Stomach smooth muscle (tissue), 2 donors: ENCODE measurements at regions not wholly inside any gene's neighbourhood (a gene's known extent, or its start where the extent isn't known, plus 50 kb on each side); places are given as distances from the start of the nearest gene placed in this dataset.

Experiments used
- H3K27ac ChIP-seq: one replicate; pipeline ENCODE4 v1.7.0; 2013; ENCODE audit warnings: mild to moderate bottlenecking, low read length, inconsistent platforms
- H3K27me3 ChIP-seq, 2 donors: one replicate each; pipeline ENCODE4 v1.7.0; 2013; ENCODE audit warnings: low read length in 2 of 2; ENCODE audit not compliant: insufficient read depth in 2 of 2, control insufficient read depth in 1 of 2
- H3K36me3 ChIP-seq, 2 donors: one replicate each; pipeline ENCODE4 v1.7.0; 2013; ENCODE audit warnings: low read length in 2 of 2; ENCODE audit not compliant: control insufficient read depth in 2 of 2, insufficient read depth in 2 of 2
- H3K4me1 ChIP-seq: one replicate; pipeline ENCODE4 v1.7.0; 2013; ENCODE audit warnings: low read length; ENCODE audit not compliant: control insufficient read depth, insufficient read depth
- H3K4me3 ChIP-seq, 2 donors: one replicate each; pipeline ENCODE4 v1.7.0; 2013; ENCODE audit warnings: low read length in 2 of 2
- H3K9ac ChIP-seq, 2 donors: one replicate each; pipeline ENCODE4 v1.7.0; 2013; ENCODE audit warnings: low read length in 2 of 2, mild to moderate bottlenecking in 1 of 2
- H3K9me3 ChIP-seq, 2 donors: one replicate each; pipeline ENCODE4 v1.7.0; 2013; ENCODE audit warnings: low read length in 2 of 2; ENCODE audit not compliant: control insufficient read depth in 2 of 2
- donor health status: healthy.
- donor health status: Pancreatic carcinoma.

GRCh38 chr7:10577866-10578374 is 395.8 kb upstream of the PHF14 start:
- Histone ChIP-seq H3K9me3 (no peaks in the 10 kb centered on the region), H3K36me3 (no peaks in the 10 kb centered on the region), H3K9ac (no peak overlapping the region), H3K4me1 (no peaks in the 10 kb centered on the region), H3K27me3 (no peaks in the 10 kb centered on the region), H3K27ac (no peak overlapping the region), H3K4me3 (no peak overlapping the region)

GRCh38 chr7:10579561-10579960 is 394.1 kb upstream of the PHF14 start:
- no peaks in the 10 kb centered on the region for H3K4me1 ChIP-seq
- no peak overlapping the region for H3K27ac ChIP-seq
- H3K9ac ChIP-seq, result no peak overlapping the region
- H3K4me3 ChIP-seq, result no peak overlapping the region
- no peaks in the 10 kb centered on the region for H3K27me3 ChIP-seq
- no peaks in the 10 kb centered on the region for H3K36me3 ChIP-seq
- no peaks in the 10 kb centered on the region for H3K9me3 ChIP-seq

GRCh38 chr7:10584886-10585285 is 388.8 kb upstream of the PHF14 start:
- Histone ChIP-seq H3K9ac (no peak overlapping the region), H3K36me3 (no peaks in the 10 kb centered on the region), H3K27ac (no peak overlapping the region), H3K4me1 (no peaks in the 10 kb centered on the region), H3K27me3 (no peaks in the 10 kb centered on the region), H3K9me3 (no peaks in the 10 kb centered on the region), H3K4me3 (no peak overlapping the region)

- Histone ChIP-seq H3K4me1 (no peaks in the 10 kb centered on the region), H3K27me3 (no peaks in the 10 kb centered on the region), H3K9me3 (peaks cover 0 to 3% of the 10 kb centered on the region in 2 donors), H3K4me3 (no peak overlapping the region), H3K36me3 (no peaks in the 10 kb centered on the region), H3K9ac (no peak overlapping the region), H3K27ac (no peak overlapping the region)
Observed at GRCh38 chr7:10588084-10588483, 385.6 kb upstream of the PHF14 start.

DNA sequence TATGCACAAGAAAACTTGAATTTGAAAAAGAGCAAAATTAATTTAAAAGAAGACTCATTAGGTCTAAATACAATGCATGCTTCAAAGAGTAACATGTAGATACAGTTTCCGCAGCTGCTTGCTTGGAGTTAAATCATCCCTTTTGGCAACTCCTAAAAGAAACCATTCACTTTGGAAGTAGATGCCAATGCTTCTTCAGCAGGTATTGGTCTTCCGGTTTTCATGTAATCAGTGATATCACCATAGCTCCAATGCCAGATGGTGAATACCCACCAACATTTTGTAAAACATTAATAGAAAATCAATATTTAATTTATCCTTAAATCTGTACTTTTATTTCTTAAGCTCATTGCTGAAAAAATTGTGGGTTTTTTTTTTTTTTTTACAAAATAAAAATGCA is 381.1 kb upstream of the PHF14 start:
- Histone ChIP-seq H3K4me3 (no peak overlapping the region), H3K4me1 (no peaks in the 10 kb centered on the region), H3K27me3 (no peaks in the 10 kb centered on the region), H3K9ac (no peak overlapping the region), H3K36me3 (no peaks in the 10 kb centered on the region), H3K9me3 (peaks cover 0 to 3% of the 10 kb centered on the region in 2 donors), H3K27ac (no peak overlapping the region)

DNA sequence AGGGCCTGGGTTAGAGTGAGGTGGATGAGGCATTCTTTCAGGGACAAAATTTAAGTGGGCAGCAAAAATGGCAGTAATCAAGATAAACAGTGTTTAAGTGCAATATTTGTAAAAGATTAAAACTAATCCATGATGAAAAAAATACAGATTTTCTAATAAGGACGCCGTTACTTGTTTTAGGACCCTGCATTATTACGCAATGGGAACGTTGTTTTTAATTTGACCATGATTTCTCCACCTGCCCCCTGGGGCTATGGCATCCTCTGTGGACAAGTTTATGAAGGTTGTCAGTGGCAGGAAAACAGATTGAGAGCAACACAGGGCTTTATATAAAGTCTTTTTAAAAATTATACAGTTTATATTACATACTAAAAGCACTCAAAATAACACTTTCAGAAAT is 380.6 kb upstream of the PHF14 start:
- Histone ChIP-seq H3K4me3 (no peak overlapping the region), H3K27me3 (no peaks in the 10 kb centered on the region), H3K4me1 (no peaks in the 10 kb centered on the region), H3K36me3 (no peaks in the 10 kb centered on the region), H3K9me3 (peaks cover 0 to 3% of the 10 kb centered on the region in 2 donors), H3K27ac (no peak overlapping the region), H3K9ac (no peak overlapping the region)

DNA sequence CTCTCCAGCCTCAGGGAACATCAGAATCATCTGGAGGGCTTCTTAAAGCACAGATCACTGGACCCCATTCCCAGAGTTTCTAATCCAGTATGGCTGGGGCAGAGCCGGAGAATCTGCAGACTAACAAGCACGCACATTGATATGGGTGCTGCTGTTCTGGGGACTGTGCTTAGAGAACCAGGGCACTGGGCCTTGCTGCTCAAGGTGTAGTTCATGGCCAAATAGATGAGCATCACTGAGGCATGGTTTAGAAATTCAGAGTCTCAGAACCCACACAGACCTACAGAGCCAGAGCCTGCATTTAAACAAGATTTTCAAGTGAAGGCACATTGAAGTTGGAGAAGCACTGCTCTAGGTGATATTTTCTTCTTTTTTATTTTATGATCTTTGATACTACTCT is 376.8 kb upstream of the PHF14 start:
- no peak overlapping the region for H3K27ac ChIP-seq
- H3K36me3 ChIP-seq, result no peaks in the 10 kb centered on the region
- H3K4me3 ChIP-seq, result no peak overlapping the region
- no peaks in the 10 kb centered on the region for H3K9me3 ChIP-seq
- no peaks in the 10 kb centered on the region for H3K27me3 ChIP-seq
- H3K4me1 ChIP-seq, result no peaks in the 10 kb centered on the region
- H3K9ac ChIP-seq, result no peak overlapping the region

DNA sequence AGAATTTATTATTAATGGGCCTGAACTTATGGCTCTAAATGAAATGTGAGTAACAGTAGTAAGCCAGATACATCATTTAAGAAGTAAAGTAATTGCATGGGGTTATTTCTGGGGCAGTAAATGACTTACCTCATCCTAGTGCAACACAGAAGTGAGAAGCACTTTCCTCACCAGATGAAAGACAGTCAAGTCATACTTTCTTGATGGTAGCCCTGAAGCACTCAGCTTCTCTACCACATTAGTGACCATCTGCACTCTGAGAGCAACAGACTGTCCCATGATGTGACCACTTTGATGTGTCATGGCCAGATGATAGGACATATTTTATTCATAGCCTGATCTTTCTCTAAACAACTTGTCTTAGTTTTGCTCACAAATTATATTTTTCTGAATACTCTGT is 369.5 kb upstream of the PHF14 start:
- Histone ChIP-seq H3K9me3 (no peaks in the 10 kb centered on the region), H3K27ac (no peak overlapping the region), H3K4me1 (no peaks in the 10 kb centered on the region), H3K36me3 (no peaks in the 10 kb centered on the region), H3K4me3 (no peak overlapping the region), H3K27me3 (no peaks in the 10 kb centered on the region), H3K9ac (no peak overlapping the region)

DNA sequence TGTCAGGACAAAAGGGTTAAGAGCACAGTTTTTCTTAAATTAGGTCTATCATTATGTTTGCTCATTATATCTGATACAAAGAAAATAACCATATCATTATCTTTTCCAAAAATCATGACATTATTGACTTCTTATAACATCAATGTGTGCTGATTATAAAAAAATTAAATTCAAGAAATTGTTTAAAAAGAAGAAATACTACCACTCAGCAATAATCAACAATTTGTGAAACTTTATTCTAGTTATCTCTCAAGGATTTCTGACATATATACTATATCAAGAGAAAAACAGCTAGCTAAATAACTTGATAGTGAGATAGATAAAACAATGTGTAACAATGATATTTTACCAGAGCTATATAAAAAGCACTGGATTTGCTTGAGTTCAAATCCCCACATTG is 360.7 kb upstream of the PHF14 start:
- Histone ChIP-seq H3K4me3 (no peak overlapping the region), H3K9me3 (no peaks in the 10 kb centered on the region), H3K4me1 (no peaks in the 10 kb centered on the region), H3K36me3 (no peaks in the 10 kb centered on the region), H3K9ac (no peak overlapping the region), H3K27ac (no peak overlapping the region), H3K27me3 (no peaks in the 10 kb centered on the region)

DNA sequence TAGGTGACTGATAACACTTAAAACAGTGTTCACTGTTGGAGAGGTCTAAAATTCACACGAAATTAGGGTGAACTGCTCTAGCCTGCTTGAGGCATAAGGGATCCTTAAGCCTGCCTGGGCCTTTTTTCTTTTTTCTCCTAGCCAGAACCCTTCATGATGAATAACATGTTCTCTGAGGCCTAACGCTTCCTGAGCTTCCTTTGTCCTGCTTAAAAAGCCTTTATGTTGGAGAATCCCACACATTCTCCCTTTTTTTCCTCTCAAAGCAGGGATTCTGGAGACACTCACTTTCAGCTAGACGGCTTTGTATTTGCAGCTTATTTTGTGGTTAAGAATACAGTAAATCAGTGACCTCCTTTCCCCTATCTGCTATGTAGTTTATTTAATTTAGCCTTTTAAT is 354.7 kb upstream of the PHF14 start:
- no peak overlapping the region for H3K27ac ChIP-seq
- no peaks in the 10 kb centered on the region for H3K36me3 ChIP-seq
- H3K4me1 ChIP-seq, result no peaks in the 10 kb centered on the region
- no peaks in the 10 kb centered on the region for H3K27me3 ChIP-seq
- no peak overlapping the region for H3K9ac ChIP-seq
- no peaks in the 10 kb centered on the region for H3K9me3 ChIP-seq
- H3K4me3 ChIP-seq, result no peak overlapping the region

GRCh38 chr7:10632712-10633111 is 341.0 kb upstream of the PHF14 start:
- no peaks in the 10 kb centered on the region for H3K27me3 ChIP-seq
- no peak overlapping the region for H3K9ac ChIP-seq
- H3K27ac ChIP-seq, result no peak overlapping the region
- no peak overlapping the region for H3K4me3 ChIP-seq
- H3K9me3 ChIP-seq, result no peaks in the 10 kb centered on the region
- H3K4me1 ChIP-seq, result no peaks in the 10 kb centered on the region
- no peaks in the 10 kb centered on the region for H3K36me3 ChIP-seq
